B cell (primary cell): ENCODE measurements at regions not wholly inside any gene's neighbourhood (a gene's known extent, or its start where the extent isn't known, plus 50 kb on each side); places are given as distances from the start of the nearest gene placed in this dataset.

Experiments
- ATAC-seq: fragments of 200-7000 bp; cut with Tn5 transposase; one replicate; pipeline ENCODE4 v1.10.0; 2021; ENCODE audit warnings: low read depth, mild to moderate bottlenecking, moderate number of reproducible peaks, moderate library complexity
- CTCF ChIA-PET: fragments of 350-600 bp; sonication (Branson Sonifier 250); formaldehyde crosslinking; loops from one replicate; lab custom pipeline; 2021; ENCODE audit warnings: antibody characterized with exemption, inconsistent platforms; lab: Charles Lee
- POLR2A ChIA-PET: fragments of 350-600 bp; sonication (Branson Sonifier 250); formaldehyde crosslinking; loops from one replicate; lab custom pipeline; 2021; ENCODE audit warnings: antibody characterized with exemption; lab: Charles Lee
- DNase-seq: peaks from one replicate; pipeline ENCODE4 v3.0.0; 2013
- H2AFZ ChIP-seq: 2 replicates; pipeline ENCODE4 v1.6.1; 2012; ENCODE audit warnings: mild to moderate bottlenecking, low read depth, low read length; ENCODE audit not compliant: insufficient read depth, poor library complexity, severe bottlenecking
- H3K27ac ChIP-seq, 2 donors: 1 replicate in 1 of 2; 2 replicates in 1 of 2; pipeline ENCODE4 v1.5.1; 2012 to 2013; ENCODE audit warnings: low read length in 2 of 2, mild to moderate bottlenecking in 2 of 2, moderate library complexity in 1 of 2
- H3K27me3 ChIP-seq, 4 experiments: fragments of 200-600 bp in 1 of 4; sonication (generic) in 1 of 4; replicated peaks in 1 of 4; 1 replicate in 2 of 4; 2 replicates in 2 of 4; pipeline versions ENCODE4 v1.6.1 to v1.7.0; 2013 to 2016; ENCODE audit warnings: low read length in 3 of 4, mild to moderate bottlenecking in 2 of 4, mixed read lengths in 1 of 4, moderate library complexity in 1 of 4; ENCODE audit not compliant: insufficient read depth in 4 of 4, control insufficient read depth in 3 of 4; ENCODE audit errors: control extremely low read depth in 1 of 4
- H3K36me3 ChIP-seq, 2 experiments: replicated peaks in 1 of 2; 1 replicate in 1 of 2; 2 replicates in 1 of 2; pipeline versions ENCODE4 v1.6.1 to v1.7.1; 2013; ENCODE audit warnings: low read length in 1 of 2; ENCODE audit not compliant: insufficient read depth in 2 of 2, control insufficient read depth in 1 of 2; ENCODE audit errors: control extremely low read depth in 1 of 2, extremely low read depth in 1 of 2
- H3K4me1 ChIP-seq, 2 donors: fragments of 200-600 bp in 1 of 2; sonication (generic) in 1 of 2; 1 replicate in 1 of 2; 2 replicates in 1 of 2; pipeline versions ENCODE4 v1.5.1 to v1.6.1; 2013 to 2017; ENCODE audit warnings: low read length in 2 of 2; ENCODE audit not compliant: control insufficient read depth in 2 of 2, insufficient read depth in 2 of 2
- H3K4me2 ChIP-seq: replicated peaks from 2 replicates; pipeline ENCODE3; 2012; ENCODE audit warnings: mild to moderate bottlenecking, low read depth, low read length; ENCODE audit not compliant: poor library complexity, severe bottlenecking
- H3K4me3 ChIP-seq, 5 experiments: fragments of 200-600 bp in 1 of 5; sonication (generic) in 1 of 5; 1 replicate in 3 of 5; 2 replicates in 2 of 5; pipeline versions ENCODE4 v1.5.1 to v1.7.0; 2011 to 2016; ENCODE audit warnings: low read length in 4 of 5, mild to moderate bottlenecking in 4 of 5, low read depth in 2 of 5, control low read depth in 1 of 5, moderate library complexity in 1 of 5; ENCODE audit not compliant: insufficient read depth in 1 of 5; ENCODE audit errors: control extremely low read depth in 1 of 5, extremely low read depth in 1 of 5
- H3K79me2 ChIP-seq: fragments of 200-600 bp; sonication (generic); one replicate; pipeline ENCODE4 v1.6.0; 2016; ENCODE audit warnings: low read length; ENCODE audit not compliant: control insufficient read depth, insufficient read depth
- H3K9ac ChIP-seq: fragments of 200-600 bp; sonication (generic); 2 replicates; pipeline ENCODE4 v1.6.1; 2017; ENCODE audit warnings: mild to moderate bottlenecking, low read length, moderate library complexity
- H3K9me3 ChIP-seq, 3 donors: one replicate each; pipeline versions ENCODE4 v1.6.1 to v1.7.1; 2013; ENCODE audit warnings: low read length in 2 of 3; ENCODE audit not compliant: control insufficient read depth in 2 of 3, insufficient read depth in 1 of 3; ENCODE audit errors: control extremely low read depth in 1 of 3
- H4K20me1 ChIP-seq: 2 replicates; pipeline ENCODE4 v1.6.0; 2012; ENCODE audit warnings: mild to moderate bottlenecking, low read length; ENCODE audit not compliant: insufficient read depth, control insufficient read depth, poor library complexity, severe bottlenecking
- H3K27ac Mint-ChIP-seq: one replicate; pipeline ENCODE4 v1.8.0; 2021; ENCODE audit warnings: mixed read lengths
- H3K27me3 Mint-ChIP-seq: one replicate; pipeline ENCODE4 v1.8.0; 2021; ENCODE audit warnings: mixed read lengths
- H3K4me1 Mint-ChIP-seq: one replicate; pipeline ENCODE4 v1.8.0; 2021; ENCODE audit warnings: mixed read lengths
- H3K4me3 Mint-ChIP-seq: one replicate; pipeline ENCODE4 v1.8.0; 2021; ENCODE audit warnings: mixed read lengths
- H3K9me3 Mint-ChIP-seq: one replicate; pipeline ENCODE4 v1.8.0; 2022; ENCODE audit warnings: mixed read lengths; ENCODE audit not compliant: insufficient read depth
- EZH2 ChIP-seq: IDR thresholded peaks from 2 replicates; pipeline ENCODE4 v1.6.1; 2012; ENCODE audit warnings: borderline replicate concordance, low read depth, mild to moderate bottlenecking, moderate library complexity, low read length; ENCODE audit not compliant: insufficient read depth, poor library complexity, severe bottlenecking
- WGBS: methylation state at CpG from one replicate; pipeline ENCODE4 v1.1.5; 2013; ENCODE audit warnings: missing lambda C conversion rate; ENCODE audit not compliant: insufficient coverage; 5-methylcytosine and 5-hydroxymethylcytosine counted together
- intact Hi-C: fragments of 100-400 bp; cut with micrococcal nuclease; formaldehyde crosslinking; loops from one replicate; pipeline ENCODE4 v1.10.0; 2022
- TF ChIP-seq, protein P1 (sequence below): fragments of 200-600 bp; IDR thresholded peaks from one replicate; pipeline ENCODE4 v1.8.0; 2022; ENCODE audit warnings: antibody characterized with exemption, mild to moderate bottlenecking

DNA sequence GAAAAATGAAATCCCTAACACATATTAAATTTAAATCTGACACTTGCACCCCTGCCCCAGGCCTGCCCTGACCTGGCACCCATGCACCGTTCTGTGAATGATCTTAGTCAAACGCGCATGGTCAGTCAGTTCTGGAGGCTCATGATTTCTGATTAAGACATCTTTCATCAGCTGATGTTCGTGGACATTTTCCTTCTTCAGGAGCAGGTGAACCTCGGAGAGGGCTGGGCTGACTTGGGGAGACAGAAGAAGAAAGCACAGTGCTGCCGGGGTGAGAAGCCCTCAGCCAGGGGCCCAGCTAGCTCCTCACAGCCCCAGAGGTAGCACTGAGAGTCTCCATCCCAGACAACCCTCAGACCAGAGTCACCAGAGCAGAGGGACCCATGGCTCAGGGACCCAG, 134.5 kb upstream of the AJAP1 start:
- WGBS: 95% methylated on average over 5 of the region's 6 CpGs
- H3K27ac ChIP-seq: no peak overlapping the region
- Mint-ChIP-seq H3K4me3 (no peak overlapping the region), H3K27me3 (no peaks in the 10 kb centered on the region), H3K27ac (no peak overlapping the region), H3K9me3 (no peaks in the 10 kb centered on the region), H3K4me1 (no peaks in the 10 kb centered on the region)
- H3K4me3 ChIP-seq: no peak overlapping the region
- no peak for DNase-seq
- H3K4me2 ChIP-seq: no peak overlapping the region
- no peaks in the 10 kb centered on the region for H3K9me3 ChIP-seq
- TF ChIP-seq EZH2: no peak
- TF ChIP-seq, protein P1, sequence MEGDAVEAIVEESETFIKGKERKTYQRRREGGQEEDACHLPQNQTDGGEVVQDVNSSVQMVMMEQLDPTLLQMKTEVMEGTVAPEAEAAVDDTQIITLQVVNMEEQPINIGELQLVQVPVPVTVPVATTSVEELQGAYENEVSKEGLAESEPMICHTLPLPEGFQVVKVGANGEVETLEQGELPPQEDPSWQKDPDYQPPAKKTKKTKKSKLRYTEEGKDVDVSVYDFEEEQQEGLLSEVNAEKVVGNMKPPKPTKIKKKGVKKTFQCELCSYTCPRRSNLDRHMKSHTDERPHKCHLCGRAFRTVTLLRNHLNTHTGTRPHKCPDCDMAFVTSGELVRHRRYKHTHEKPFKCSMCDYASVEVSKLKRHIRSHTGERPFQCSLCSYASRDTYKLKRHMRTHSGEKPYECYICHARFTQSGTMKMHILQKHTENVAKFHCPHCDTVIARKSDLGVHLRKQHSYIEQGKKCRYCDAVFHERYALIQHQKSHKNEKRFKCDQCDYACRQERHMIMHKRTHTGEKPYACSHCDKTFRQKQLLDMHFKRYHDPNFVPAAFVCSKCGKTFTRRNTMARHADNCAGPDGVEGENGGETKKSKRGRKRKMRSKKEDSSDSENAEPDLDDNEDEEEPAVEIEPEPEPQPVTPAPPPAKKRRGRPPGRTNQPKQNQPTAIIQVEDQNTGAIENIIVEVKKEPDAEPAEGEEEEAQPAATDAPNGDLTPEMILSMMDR: no peak
- H3K27me3 ChIP-seq: no peaks in the 10 kb centered on the region
- H3K9ac ChIP-seq: no peak overlapping the region
- no peak overlapping the region for H2AFZ ChIP-seq
- ChIA-PET CTCF (no interaction called here), POLR2A (no interaction called here)
- no peaks in the 10 kb centered on the region for H4K20me1 ChIP-seq
- H3K36me3 ChIP-seq: no peaks in the 10 kb centered on the region
- intact Hi-C loops: no loop called here
- no peaks in the 10 kb centered on the region for H3K79me2 ChIP-seq
- no peaks in the 10 kb centered on the region for H3K4me1 ChIP-seq
- no peak for ATAC-seq

DNA sequence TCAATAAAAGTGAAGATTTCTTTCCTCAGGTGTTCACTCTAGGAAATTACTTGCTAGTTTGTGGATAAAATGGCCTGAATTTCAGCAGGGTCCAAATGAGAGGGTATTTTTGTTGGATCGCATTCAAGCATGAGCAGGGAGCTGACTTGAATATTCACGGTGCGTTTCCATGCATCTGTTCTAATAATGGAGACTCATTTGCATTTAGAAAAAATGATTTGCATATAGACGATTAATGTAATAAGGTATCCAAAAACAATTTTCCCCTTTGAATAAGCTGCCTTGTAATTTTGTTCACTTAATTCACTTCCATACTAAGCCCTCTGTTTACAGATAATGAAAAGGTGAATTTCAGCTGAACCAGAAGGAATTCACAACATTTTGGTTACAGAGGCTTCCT, 130.9 kb upstream of the AJAP1 start:
- Histone ChIP-seq H3K4me2 (no peak overlapping the region), H3K27me3 (no peaks in the 10 kb centered on the region), H3K4me1 (no peaks in the 10 kb centered on the region), H3K9ac (no peak overlapping the region), H4K20me1 (no peaks in the 10 kb centered on the region), H3K4me3 (no peak overlapping the region), H3K27ac (no peak overlapping the region), H2AFZ (no peak overlapping the region), H3K9me3 (no peaks in the 10 kb centered on the region), H3K79me2 (no peaks in the 10 kb centered on the region), H3K36me3 (no peaks in the 10 kb centered on the region)
- Mint-ChIP-seq H3K27ac (no peak overlapping the region), H3K4me3 (no peak overlapping the region), H3K9me3 (no peaks in the 10 kb centered on the region), H3K27me3 (peaks cover 4% of the 10 kb centered on the region), H3K4me1 (no peaks in the 10 kb centered on the region)
- no peak for TF ChIP-seq EZH2
- TF ChIP-seq, protein P1: no peak
- intact Hi-C loops: no loop called here
- ATAC-seq (no peak), DNase-seq (no peak)
- POLR2A ChIA-PET: no interaction called here
- CTCF ChIA-PET: no interaction called here
- WGBS: 100% methylated on average over 3 of the region's 4 CpGs
